GM18511 (cell line): ENCODE measurements at regions not wholly inside any gene's neighbourhood (a gene's known extent, or its start where the extent isn't known, plus 50 kb on each side); places are given as distances from the start of the nearest gene placed in this dataset.

ENCODE experiments used
- ATAC-seq: cut with Tn5 transposase; IDR thresholded peaks from one replicate; pipeline ENCODE4 v1.9.1; 2021; ENCODE audit warnings: mild to moderate bottlenecking, moderate library complexity; ENCODE audit not compliant: unreplicated experiment

DNA sequence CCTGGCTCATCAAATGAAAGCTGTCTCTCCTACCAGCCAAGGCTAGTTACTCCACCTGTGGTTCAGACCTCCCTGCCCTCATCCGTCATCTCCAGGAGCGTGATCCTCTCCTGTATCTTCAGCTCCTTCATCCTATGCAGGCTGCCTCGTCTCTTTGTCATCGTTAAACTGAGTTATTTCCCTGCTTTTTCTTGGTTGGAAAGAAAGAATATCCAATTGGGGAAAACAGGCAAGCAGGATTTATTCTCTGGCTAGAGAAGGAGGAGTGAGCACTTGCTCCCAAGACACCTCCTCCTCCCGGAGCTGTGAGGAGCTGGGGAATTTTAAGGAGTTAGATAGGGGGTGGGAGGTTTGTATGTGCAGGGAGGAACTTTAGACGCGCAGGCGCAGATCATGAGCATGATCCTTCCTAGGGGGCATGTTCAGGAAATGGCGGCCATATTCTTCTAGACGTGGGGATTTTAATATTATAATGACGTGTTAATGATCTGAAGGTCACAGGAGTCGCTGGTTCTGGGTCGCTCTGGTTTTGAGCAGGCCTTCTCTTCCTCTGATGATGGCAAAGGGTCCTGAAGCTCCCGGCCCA is 156.4 kb upstream of the KL start:
- ATAC-seq = no peak

DNA sequence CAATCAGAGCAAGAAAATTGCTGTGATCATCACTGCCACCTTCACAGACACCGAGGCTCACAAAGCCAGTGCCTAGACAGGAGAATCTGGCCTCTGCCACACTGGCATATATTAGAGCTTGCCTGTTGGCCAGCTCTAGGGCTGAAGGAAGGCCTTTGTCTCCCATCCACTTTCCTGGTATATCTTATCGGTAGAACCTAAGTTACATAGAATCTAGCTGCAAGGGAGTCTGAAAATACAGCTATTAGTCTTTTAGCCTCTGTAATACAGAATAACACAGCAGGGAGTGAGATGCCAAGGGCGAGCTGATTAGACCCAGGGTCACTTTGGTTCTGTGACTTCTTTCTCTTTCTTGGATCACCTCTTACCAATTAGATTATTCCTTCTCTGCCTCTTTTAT is 154.9 kb upstream of the KL start:
- no peak for ATAC-seq

DNA sequence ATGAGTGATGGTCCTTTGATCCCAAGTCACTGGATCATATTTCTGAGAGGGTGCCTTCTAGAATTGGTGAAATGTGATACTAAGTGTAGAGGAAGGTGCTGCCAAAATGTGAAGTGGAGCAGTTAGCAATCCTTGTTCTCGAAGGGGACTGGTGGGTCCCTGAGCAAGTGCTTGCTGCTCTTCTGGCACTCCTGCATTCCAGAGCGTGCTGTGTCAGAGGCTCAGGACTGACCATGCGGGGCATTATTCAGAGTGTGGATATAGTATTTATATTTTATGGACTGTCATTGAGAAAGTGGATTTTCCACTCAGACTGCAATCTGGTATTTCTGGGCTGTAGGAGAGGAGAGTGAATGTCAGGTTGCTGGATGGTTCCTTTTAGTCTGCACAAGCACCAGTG is 152.6 kb upstream of the KL start:
- ATAC-seq = no peak

DNA sequence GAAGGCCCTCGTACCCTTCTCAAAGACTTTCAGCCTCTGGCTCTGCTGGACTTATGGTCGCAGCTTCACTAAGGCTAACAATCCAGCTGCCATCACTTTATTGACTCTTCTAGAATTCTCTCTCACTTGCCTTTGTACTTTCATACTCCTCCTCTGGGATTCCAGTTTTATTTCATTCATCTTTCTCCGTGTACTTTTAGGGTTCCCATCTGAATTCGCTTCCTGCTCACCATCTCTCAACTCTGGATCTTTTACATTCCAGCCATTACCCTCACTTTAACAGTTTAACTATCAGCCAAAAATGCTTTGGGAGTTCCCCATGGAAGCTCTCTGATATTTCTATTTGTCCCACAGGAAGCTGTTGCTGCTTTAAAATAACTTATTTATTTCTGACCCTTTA is 149.3 kb upstream of the KL start:
- ATAC-seq = no peak

DNA sequence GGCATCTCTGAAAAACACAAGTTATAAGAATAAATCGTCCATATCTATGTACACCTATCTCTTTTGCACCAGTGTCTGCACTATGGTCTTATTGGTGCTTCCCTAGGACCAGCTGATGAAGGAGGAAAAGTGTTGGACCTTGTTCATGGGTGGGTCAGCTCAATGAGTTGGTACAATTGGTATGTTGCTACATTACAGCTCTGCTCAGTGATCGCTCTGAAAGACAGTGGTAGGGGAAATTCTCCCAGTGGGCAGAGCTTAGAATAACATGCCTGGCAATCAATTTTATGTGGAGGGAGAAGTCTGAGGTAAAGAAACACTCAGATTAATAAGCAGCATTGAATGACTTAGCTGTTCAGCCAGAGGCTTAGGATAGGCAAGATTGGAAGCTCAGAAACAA is 138.7 kb upstream of the KL start:
- no peak for ATAC-seq

DNA sequence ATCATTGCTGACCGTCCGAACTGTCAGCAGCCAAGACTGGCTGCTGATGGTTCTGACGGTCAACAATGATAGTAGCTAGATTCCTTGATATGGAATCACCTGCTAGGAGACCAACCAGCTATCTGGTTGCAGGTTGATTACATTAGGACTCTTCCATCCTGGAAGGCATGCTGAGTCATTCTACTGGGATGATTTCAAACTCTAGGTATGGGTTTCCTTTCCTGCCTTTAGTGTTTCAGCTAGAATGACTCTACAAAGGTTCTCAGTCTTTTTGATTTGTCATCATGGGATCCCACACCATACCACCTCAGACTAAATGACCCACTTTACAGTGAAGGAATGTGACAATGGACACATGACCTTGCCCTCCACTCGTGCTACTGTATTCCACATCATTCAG is 138.1 kb upstream of the KL start:
- ATAC-seq = no peak

DNA sequence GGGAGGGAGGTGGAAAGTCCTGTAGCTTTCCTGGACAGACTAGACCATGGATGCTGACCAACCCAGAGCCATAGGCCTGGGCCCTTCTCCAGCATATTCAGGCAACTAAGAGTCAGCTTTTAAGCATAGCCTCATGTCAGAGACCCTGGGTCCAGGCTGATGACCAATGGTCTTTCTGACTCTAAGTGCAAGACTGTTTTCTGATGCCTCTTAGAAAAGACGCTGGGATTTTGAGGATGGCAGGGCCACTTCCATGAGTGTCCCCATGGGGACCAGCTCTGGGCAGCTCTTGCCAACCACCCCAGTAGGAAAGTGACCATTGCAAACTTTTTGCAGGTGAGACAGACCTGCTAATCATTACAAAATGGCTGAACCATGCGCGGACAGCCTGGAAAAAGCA is 135.6 kb upstream of the KL start:
- no peak for ATAC-seq

DNA sequence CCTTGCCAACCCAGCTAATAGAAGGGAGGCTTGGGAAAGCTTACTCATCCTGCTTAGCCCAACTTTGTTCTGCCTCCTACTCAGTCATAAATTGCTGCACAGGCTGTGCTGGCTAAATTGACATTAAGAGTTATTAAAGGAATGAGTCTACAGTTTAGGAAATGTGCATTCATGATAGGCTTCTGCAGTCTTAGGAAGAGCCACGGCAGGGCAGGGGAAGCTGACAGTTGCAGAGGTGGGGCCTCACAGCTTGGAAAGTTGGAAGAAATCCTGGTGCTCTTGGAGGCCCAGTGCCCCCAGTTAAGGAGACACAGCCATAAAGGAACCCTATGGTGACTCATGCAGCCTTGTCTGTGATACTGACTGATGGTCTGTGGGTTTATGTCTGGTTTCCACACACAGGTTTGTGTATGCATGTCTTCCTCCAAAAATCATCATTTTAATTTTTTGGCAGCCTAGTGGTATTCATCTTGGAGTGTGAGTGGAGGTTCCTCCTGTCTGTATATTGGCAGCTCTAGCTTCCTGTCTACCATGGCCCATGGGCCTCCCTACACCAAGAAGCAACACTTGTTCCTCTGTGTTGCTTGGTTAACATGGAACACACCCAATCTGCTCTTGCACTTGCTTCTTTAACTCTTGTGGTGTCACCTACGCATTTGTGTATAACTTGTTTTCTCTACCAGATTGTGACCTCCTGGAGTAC is 135.0 kb upstream of the KL start:
- no peak for ATAC-seq

DNA sequence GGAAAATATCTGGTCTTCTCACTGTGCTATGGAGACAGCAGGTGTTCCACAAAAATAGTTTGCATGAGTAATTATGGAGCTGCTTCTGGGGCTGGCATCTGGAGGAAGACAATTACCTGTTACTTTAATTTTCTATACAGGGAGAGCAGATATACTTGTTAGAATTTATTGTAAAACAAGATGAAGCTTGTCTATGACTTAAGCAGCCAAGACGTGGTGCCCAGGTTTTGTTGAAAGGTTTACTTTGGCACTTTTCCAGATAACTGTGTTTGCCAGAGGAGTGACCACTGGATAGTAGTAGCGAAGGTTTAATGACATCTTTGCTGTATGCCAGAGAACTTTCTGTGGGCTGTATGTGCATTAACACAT is 134.5 kb upstream of the KL start:
- no peak for ATAC-seq

DNA sequence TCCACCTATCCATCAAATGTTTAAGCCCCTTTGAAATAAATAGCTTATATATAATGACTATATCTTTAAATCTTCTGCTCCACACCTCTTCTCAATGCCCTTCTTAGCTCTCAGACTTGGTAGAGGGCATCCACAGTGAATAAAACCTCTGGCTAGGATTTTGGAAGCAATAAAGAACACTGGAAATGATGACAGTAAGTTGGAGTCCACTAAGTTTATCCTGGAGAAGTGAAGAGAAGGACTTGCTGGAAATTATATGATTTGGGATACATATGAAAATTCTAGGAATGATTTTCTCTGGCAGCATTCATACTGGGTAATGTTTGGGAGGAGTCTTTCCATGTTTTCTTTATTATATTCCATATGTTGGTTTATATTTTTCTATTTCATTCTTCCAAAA is 133.5 kb upstream of the KL start:
- no peak for ATAC-seq

DNA sequence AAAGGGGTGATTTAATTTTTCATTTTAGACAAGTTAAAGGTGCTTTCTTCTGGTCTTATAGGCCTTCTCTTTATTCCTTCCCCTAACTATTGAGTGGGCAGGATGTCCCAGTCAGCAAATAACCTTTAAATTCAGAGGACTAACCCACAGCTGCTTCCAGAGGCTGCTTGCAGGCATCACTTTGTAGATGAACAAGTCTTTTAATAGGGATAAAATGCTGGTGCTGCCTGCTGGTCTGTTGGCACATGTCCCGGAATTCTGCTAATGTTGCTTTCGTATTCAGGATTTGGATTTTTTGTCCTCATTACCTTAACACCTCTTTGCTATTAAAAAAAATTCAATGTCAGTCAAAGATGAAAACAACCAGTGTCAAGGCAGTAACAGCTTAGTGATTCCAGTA is 132.7 kb upstream of the KL start:
- no peak for ATAC-seq

DNA sequence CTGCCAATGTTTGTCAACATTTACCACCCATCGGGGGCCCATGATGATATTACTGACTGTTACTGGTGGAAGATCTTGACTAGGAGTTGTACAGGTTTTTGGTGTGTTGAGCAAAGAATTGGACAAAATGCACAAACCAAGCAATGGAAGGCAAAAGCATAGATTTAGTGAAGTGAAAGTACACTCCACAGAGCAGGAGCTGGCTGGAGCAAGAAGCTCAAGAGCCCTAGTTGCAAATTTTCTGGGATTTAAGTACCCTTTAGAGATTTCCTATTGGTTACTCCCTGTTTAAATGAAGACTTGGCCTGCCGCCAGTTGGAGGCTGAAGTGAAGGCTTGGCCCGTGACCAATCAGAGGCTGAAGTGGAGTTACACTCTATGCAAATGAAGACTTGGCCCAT is 128.6 kb upstream of the KL start:
- ATAC-seq = no peak

DNA sequence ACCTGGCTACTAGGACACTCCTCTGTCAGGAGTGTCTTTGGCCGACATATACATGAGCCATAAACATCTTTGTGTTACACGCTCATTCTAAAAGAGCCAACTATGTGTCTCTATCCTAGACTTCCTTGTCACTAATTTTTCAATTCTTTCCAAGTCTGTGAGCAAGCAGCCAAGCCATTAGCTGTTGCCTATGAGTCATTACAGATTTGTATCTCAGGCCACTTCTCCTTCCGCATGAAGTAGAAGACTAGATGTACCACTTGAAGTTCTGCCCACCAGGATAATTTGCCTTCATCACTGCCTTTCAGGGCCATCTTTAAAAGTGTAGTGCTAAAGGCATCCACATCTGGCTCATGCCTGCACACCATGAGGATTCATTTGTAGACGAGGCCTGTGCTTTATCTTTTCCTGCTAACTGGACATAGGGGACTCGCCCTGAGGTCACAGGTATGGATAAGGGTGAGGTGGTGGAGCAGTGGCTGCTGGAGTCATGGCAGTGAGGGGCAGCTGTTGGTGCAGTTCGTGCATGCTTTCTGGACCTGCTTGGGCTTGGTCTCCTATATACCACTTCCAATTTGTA is 126.1 kb upstream of the KL start:
- ATAC-seq = no peak

DNA sequence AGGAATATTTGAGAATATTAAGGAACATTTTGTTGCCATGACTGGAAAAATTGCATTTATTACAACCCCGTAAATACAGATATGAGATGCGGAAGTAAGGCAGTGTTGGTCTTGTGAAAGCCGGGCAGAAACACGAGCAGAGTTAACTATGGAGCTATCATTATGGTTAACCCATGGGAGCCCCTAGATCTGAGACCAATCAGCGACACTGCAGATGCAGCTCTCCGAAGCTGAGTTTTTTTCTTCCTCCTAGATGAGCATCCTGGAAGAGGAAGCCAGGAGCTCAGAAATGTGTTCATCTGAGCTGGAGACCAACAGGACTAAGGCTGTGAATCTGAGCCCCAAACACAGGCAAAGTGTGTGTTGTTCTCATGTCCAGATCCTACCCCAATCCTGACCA is 123.0 kb upstream of the KL start:
- ATAC-seq = no peak

DNA sequence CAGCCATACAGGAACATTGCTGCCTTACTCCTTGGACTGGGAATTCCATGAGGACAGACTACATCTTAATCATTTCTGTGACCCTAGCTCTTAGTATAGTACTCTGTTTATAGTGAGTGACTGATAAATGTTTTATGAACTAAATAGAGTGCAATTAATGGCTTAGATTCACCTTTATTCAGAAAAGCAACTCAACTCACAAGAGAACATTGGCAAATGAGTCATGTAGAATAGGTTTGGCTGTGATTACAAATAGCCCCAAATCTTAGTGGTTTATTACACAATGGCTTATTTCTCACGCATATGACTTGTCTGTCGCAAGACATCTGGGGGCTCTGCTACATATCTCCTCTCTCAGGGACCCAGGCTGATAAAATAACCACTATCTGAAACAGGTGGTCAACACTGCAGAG is 121.6 kb upstream of the KL start:
- no peak for ATAC-seq

DNA sequence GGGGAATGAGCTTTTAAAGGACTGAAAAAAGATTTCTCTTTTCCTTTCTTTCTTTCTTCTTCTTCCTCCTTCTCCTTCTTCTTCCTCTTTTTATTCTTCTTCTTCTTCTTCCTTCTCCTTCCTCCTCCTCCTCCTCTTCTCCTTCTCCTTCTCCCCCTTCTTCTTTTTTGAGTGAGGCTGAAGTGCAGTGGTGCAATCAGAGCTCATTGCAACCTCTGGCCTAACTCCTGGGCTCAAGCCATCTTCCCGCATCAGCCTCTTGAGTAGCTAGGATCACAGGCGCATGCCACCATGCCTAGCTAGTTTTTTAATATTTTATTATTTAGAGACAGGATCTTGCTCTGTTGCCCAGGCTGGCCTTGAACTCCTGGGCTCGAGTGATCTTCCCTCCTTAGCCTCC is 120.9 kb upstream of the KL start:
- no peak for ATAC-seq

DNA sequence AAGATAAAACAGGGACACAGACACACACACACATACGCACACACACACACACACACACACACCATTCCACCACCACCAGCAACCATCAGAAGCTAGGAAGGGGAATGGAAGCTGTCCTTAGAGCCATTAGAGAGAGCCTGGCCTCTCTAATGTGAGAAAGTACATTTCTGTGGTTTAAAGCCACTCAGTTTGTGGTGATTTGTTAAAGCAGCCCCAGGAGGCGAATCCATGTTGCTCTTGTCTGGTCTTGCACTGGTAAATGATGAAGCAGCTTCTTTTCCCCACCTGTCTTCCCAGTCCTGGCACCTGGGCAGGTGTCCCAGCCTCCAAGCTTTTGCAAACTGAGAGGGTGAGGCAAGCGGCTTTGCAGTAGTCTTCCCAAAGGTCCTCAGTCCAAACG is 118.9 kb upstream of the KL start:
- no peak for ATAC-seq

DNA sequence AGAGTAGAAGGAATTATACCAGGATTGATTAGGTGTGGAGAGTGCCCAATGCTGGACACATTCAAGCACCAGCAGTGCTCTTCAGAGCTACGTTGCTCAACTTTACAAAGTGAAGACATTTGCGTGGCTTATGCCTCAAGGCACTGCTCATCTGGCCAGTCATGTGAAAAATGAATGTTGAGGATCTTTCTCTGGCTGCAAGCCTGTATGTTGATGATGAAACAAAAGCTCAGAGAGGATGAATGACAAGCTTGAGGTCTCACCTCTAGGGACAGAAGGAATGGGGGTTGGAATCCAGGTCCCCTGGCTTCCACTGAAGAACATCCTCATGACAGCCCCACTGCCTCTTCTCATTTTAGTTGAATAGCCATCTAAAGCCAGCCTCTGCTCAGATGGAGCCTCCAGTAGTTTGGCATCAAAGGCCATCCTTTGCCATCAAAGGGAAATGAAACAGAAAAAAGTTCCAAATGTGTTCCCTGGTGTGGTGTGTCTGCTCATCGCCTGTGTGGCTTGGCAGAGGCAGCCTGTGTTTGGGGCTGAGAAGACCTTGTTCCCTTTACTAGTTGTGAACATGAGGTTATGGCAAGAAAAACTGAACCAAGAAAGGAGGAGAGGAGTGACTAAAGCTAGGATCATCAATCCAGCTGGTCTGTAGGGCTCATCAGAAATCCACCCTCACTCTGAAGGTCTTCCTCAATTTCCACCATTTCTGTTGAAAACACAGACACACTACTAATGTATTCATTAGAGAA is 114.0 kb upstream of the KL start:
- no peak for ATAC-seq

DNA sequence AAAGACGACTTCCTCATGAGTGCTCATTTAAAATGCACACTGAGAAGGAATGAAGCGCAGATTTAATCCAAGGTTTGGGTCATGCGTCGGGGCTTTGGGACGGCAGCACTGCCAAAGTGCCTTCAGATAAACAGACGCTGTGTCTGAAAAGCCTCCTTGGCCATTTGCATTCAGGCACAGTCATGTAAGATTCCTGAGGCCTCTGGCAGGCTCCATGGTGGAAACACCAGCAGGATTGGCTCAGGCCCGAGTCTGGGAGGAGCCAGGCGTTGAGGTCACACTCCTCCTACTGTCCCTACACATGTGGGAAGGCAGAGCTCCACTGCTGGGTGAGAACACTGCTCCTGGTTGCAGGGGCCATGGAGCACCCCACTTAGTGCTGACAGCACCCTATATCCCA is 113.3 kb upstream of the KL start:
- ATAC-seq = no peak

DNA sequence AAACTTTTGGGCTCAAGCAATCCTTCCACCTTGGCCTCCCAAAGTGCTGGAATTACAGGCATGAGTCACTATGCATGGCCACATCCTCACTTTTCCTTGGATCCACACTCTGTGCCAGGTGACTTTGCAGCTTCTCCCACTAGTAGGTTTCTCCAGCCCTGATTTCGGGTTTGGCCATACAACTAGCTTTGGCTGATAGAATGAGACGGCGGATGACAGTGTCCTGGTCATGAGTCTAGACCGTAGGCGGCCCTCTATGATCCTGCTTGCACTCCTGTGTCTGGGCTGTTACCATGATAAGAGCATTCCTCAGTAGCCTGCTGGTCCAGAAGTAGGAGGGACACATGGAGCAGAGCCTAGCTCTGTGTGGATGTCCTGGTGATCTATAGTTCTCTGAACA is 112.5 kb upstream of the KL start:
- no peak for ATAC-seq

DNA sequence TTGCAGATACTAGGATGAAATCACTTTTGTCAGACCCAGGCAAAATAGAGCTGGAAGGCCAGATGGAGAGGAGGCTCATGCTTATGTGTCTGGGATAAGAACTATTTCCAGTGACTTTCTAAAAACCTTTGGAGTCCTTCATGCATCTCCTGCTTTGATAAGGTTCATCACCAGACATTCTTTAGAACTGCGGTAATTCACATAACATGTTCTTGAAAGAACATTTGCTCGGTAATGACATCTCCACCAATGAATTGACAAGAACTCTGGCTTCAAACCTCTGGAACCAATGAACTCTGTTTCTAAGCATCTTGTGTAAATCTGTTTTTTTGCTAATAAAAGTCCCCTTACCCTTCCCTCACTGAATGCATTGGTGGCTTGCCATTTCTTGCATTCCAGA is 112.0 kb upstream of the KL start:
- no peak for ATAC-seq
